ENCODE measurements at regions not wholly inside any gene's neighbourhood (a gene's known extent, or its start where the extent isn't known, plus 50 kb on each side); places are given as distances from the start of the nearest gene placed in this dataset.
"Not testable (repeated sequence)": the region's sequence is repeated elsewhere in the genome, so short reads cannot be mapped to it uniquely, and the experiment has no call there.

DNA sequence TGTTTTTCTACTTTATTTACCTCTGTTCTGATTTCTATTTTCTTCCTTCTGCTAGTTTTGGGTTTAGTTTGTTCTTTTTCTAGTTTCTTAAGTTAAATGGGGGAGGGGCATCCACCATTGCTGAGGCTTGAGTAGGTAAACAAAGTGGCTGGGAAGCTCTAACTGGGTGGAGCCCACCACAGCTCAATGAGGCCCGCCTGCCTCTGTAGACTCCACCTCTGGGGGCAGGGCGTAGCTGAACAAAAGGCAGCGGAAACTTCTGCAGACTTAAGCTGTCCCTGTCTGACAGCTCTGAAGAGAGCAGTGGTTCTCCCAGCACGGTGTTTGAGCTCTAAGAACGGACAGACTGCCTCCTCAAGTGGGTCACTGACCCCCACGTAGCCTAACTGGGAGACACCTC, 316.7 kb downstream of the RPLP1 start:
- TF ChIP-seq, protein P1, sequence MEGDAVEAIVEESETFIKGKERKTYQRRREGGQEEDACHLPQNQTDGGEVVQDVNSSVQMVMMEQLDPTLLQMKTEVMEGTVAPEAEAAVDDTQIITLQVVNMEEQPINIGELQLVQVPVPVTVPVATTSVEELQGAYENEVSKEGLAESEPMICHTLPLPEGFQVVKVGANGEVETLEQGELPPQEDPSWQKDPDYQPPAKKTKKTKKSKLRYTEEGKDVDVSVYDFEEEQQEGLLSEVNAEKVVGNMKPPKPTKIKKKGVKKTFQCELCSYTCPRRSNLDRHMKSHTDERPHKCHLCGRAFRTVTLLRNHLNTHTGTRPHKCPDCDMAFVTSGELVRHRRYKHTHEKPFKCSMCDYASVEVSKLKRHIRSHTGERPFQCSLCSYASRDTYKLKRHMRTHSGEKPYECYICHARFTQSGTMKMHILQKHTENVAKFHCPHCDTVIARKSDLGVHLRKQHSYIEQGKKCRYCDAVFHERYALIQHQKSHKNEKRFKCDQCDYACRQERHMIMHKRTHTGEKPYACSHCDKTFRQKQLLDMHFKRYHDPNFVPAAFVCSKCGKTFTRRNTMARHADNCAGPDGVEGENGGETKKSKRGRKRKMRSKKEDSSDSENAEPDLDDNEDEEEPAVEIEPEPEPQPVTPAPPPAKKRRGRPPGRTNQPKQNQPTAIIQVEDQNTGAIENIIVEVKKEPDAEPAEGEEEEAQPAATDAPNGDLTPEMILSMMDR (IDR thresholded peaks at IDR 0.05), result not testable (repeated sequence)
- TF ChIP-seq NFE2L1 (CRISPR knock-in tag; IDR thresholded peaks at IDR 0.05); FOXP1 (CRISPR knock-in tag; IDR thresholded peaks at IDR 0.05; ENCODE audit: borderline replicate concordance); TEAD4 (CRISPR knock-in tag; IDR thresholded peaks at IDR 0.05): not testable (repeated sequence)

All from WTC11 (cell line).